ENCODE measurements at regions not wholly inside any gene's neighbourhood (a gene's known extent, or its start where the extent isn't known, plus 50 kb on each side); places are given as distances from the start of the nearest gene placed in this dataset.

- TF ChIP-seq CTCF (IDR thresholded peaks at IDR 0.05; ENCODE audit: low read depth, low read length), result no peak
- no peak for TF ChIP-seq MYC (IDR thresholded peaks at IDR 0.05; ENCODE audit: low read depth, low read length)
Measured at GRCh38 chr12:24270464-24270863, 321.0 kb upstream of the SOX5 start.

Data from NB4 (cell line).